HG02884 (cell line): ENCODE measurements at regions not wholly inside any gene's neighbourhood (a gene's known extent, or its start where the extent isn't known, plus 50 kb on each side); places are given as distances from the start of the nearest gene placed in this dataset.
"Not testable (repeated sequence)": the region's sequence is repeated elsewhere in the genome, so short reads cannot be mapped to it uniquely, and the experiment has no call there.

Source experiments
- ATAC-seq: cut with Tn5 transposase; IDR thresholded peaks from one replicate; pipeline ENCODE4 v1.9.1; 2021; ENCODE audit warnings: mild to moderate bottlenecking, moderate library complexity; ENCODE audit not compliant: unreplicated experiment

GRCh38 chr9:93748827-93749226 is 172.4 kb downstream of the PHF2 start:
- ATAC-seq, result not testable (repeated sequence)

GRCh38 chr9:93731963-93732362 is 155.6 kb downstream of the PHF2 start:
- ATAC-seq, result no peak

- no peak for ATAC-seq
Measured at GRCh38 chr9:93730648-93731047, 154.3 kb downstream of the PHF2 start.

DNA sequence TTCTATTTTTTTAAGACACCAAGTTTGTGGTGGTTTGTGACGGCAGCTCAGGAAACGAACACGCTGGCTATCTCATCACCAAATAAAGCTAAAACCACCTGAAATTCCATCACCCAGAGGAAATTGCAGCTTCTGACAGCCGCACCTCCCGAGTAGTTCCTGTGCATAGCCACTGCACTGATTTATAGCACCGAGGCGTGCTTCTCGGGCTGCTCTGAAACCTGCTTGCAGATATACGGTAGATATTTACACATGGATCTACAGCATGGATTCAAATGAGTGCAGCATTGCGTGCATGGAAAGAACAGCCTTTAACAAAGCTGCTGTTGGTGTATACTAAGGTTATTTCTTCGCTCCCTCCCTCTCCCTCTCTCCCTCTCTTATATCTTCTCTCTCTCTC is 153.8 kb downstream of the PHF2 start:
- no peak for ATAC-seq
